ENCODE measurements at regions not wholly inside any gene's neighbourhood (a gene's known extent, or its start where the extent isn't known, plus 50 kb on each side); places are given as distances from the start of the nearest gene placed in this dataset.

DNA sequence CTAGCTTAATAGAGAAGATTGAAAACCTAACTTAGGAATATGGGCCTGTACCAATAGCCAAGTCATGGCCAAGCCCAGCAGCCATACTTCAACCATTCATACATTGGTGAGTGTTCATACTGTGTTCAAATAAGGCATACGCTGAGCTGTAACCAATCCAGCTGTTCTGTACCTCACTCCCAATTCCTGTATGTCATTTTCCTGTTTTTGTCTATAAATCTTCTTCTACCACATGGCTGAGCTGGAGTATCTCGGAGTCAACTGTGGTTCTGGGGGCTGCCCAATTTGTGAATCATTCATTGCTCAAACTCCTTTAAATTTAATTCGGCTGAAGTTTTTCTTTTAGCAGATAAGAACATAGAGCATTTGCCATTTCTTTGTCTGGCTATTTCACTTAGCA lies 195.3 kb upstream of the ANKRD50 start:
- Histone ChIP-seq H3K27ac (ENCODE audit: extremely low read depth, low read depth, low read length) (no peak overlapping the region), H3K9me1 (ENCODE audit: control insufficient read depth, insufficient read depth, low read length) (no peaks in the 10 kb centered on the region), H3K79me2 (ENCODE audit: control insufficient read depth, insufficient read depth, low read length) (no peaks in the 10 kb centered on the region), H3K4me3 (no peak overlapping the region), H3K9me3 (replicated peaks; ENCODE audit: control insufficient read depth, insufficient read depth, low read depth, low read length) (no peaks in the 10 kb centered on the region), H3K27me3 (ENCODE audit: control insufficient read depth in 2 of 2, insufficient read depth in 2 of 2, low read length in 2 of 2) (no peaks in the 10 kb centered on the region), H3K4me1 (replicated peaks in 1 of 2; ENCODE audit: control insufficient read depth in 2 of 2, insufficient read depth in 2 of 2, low read length in 2 of 2) (no peaks in the 10 kb centered on the region), H2AFZ (ENCODE audit: low read depth, low read length) (no peak overlapping the region), H3K4me2 (ENCODE audit: insufficient read depth, low read length) (no peak overlapping the region), H3K9ac (ENCODE audit: insufficient read depth in 1 of 2, low read depth in 2 of 2, low read length in 2 of 2) (no peak overlapping the region), H4K20me1 (replicated peaks; ENCODE audit: control insufficient read depth, insufficient read depth, low read length) (no peaks in the 10 kb centered on the region), H3K36me3 (ENCODE audit: control insufficient read depth, insufficient read depth, low read length) (no peaks in the 10 kb centered on the region)
- FAIRE-seq = no peak
- POLR2A ChIA-PET = no interaction called here
- BruUV-seq (replicated peaks) = no TSS peak
- in situ Hi-C loops (cut with MboI) (no loop called here), intact Hi-C loops (cut with micrococcal nuclease) (no loop called here)
- DNase-seq (ENCODE audit: extremely low read depth in 1 of 4, low spot score in 3 of 4) = no peak
- no peak for ATAC-seq
- CTCF ChIA-PET (ENCODE audit: low intra/inter-chr PET ratio) = no interaction called here
- 0% methylated on average over 3 of the region's 3 CpGs for WGBS (ENCODE audit: insufficient coverage, low coverage, missing lambda C conversion rate)
- no peak for TF ChIP-seq RBM17 (IDR thresholded peaks at IDR 0.05; ENCODE audit: borderline replicate concordance, low read depth, low read length)
- no peak for TF ChIP-seq ZNF24 (IDR thresholded peaks at IDR 0.05)
- TF ChIP-seq PHF21A (IDR thresholded peaks at IDR 0.05; ENCODE audit: borderline replicate concordance, low read depth) = no peak
- TF ChIP-seq THRAP3 (IDR thresholded peaks at IDR 0.05; ENCODE audit: borderline replicate concordance) = no peak
- TF ChIP-seq, protein P1, sequence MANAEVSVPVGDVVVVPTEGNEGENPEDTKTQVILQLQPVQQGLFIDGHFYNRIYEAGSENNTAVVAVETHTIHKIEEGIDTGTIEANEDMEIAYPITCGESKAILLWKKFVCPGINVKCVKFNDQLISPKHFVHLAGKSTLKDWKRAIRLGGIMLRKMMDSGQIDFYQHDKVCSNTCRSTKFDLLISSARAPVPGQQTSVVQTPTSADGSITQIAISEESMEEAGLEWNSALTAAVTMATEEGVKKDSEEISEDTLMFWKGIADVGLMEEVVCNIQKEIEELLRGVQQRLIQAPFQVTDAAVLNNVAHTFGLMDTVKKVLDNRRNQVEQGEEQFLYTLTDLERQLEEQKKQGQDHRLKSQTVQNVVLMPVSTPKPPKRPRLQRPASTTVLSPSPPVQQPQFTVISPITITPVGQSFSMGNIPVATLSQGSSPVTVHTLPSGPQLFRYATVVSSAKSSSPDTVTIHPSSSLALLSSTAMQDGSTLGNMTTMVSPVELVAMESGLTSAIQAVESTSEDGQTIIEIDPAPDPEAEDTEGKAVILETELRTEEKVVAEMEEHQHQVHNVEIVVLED (CRISPR knock-in tag; IDR thresholded peaks at IDR 0.05) = no peak
- TF ChIP-seq ZNF75A (CRISPR knock-in tag; IDR thresholded peaks at IDR 0.05) = no peak
- TF ChIP-seq, protein P2, sequence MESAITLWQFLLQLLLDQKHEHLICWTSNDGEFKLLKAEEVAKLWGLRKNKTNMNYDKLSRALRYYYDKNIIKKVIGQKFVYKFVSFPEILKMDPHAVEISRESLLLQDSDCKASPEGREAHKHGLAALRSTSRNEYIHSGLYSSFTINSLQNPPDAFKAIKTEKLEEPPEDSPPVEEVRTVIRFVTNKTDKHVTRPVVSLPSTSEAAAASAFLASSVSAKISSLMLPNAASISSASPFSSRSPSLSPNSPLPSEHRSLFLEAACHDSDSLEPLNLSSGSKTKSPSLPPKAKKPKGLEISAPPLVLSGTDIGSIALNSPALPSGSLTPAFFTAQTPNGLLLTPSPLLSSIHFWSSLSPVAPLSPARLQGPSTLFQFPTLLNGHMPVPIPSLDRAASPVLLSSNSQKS (CRISPR knock-in tag; IDR thresholded peaks at IDR 0.05) = no peak
- no peak for TF ChIP-seq CREM (IDR thresholded peaks at IDR 0.05; ENCODE audit: low read depth)
- TF ChIP-seq TEAD2 (tag; IDR thresholded peaks at IDR 0.05) = no peak
- TF ChIP-seq, protein P3, sequence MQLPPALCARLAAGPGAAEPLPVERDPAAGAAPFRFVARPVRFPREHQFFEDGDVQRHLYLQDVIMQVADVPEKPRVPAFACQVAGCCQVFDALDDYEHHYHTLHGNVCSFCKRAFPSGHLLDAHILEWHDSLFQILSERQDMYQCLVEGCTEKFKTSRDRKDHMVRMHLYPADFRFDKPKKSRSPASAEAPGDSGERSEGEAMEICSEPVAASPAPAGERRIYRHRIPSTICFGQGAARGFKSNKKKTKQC (CRISPR knock-in tag; IDR thresholded peaks at IDR 0.05) = no peak
- no peak for TF ChIP-seq HNRNPUL1 (IDR thresholded peaks at IDR 0.05; ENCODE audit: low read length)
- no peak for TF ChIP-seq PURB (CRISPR knock-in tag; IDR thresholded peaks at IDR 0.05; ENCODE audit: low read depth)
- TF ChIP-seq BRF1 (IDR thresholded peaks at IDR 0.05; ENCODE audit: borderline replicate concordance, extremely low read depth, insufficient read length) = no peak
- TF ChIP-seq NUFIP1 (IDR thresholded peaks at IDR 0.05; ENCODE audit: partially characterized antibody) = no peak
- TF ChIP-seq, protein P4, sequence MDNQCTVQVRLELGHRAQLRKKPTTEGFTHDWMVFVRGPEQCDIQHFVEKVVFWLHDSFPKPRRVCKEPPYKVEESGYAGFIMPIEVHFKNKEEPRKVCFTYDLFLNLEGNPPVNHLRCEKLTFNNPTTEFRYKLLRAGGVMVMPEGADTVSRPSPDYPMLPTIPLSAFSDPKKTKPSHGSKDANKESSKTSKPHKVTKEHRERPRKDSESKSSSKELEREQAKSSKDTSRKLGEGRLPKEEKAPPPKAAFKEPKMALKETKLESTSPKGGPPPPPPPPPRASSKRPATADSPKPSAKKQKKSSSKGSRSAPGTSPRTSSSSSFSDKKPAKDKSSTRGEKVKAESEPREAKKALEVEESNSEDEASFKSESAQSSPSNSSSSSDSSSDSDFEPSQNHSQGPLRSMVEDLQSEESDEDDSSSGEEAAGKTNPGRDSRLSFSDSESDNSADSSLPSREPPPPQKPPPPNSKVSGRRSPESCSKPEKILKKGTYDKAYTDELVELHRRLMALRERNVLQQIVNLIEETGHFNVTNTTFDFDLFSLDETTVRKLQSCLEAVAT (IDR thresholded peaks at IDR 0.05) = no peak
- no peak for TF ChIP-seq GATAD2B (IDR thresholded peaks at IDR 0.05; ENCODE audit: borderline replicate concordance)
- TF ChIP-seq, protein P5, sequence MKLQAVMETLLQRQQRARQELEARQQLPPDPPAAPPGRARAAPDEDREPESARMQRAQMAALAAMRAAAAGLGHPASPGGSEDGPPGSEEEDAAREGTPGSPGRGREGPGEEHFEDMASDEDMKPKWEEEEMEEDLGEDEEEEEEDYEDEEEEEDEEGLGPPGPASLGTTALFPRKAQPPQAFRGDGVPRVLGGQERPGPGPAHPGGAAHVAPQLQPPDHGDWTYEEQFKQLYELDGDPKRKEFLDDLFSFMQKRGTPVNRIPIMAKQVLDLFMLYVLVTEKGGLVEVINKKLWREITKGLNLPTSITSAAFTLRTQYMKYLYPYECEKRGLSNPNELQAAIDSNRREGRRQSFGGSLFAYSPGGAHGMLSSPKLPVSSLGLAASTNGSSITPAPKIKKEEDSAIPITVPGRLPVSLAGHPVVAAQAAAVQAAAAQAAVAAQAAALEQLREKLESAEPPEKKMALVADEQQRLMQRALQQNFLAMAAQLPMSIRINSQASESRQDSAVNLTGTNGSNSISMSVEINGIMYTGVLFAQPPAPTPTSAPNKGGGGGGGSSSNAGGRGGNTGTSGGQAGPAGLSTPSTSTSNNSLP (IDR thresholded peaks at IDR 0.05; ENCODE audit: borderline replicate concordance, low read depth, low read length) = no peak
- TF ChIP-seq GATAD2A (IDR thresholded peaks at IDR 0.05) = no peak
- TF ChIP-seq, protein P6, sequence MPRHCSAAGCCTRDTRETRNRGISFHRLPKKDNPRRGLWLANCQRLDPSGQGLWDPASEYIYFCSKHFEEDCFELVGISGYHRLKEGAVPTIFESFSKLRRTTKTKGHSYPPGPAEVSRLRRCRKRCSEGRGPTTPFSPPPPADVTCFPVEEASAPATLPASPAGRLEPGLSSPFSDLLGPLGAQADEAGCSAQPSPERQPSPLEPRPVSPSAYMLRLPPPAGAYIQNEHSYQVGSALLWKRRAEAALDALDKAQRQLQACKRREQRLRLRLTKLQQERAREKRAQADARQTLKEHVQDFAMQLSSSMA (CRISPR knock-in tag; IDR thresholded peaks at IDR 0.05) = no peak
